ENCODE measurements at regions not wholly inside any gene's neighbourhood (a gene's known extent, or its start where the extent isn't known, plus 50 kb on each side); places are given as distances from the start of the nearest gene placed in this dataset.

GRCh38 chr4:83890816-83891215, 354.9 kb downstream of the GPAT3 start:
- no peak for FAIRE-seq

GRCh38 chr4:83890231-83890630, 354.3 kb downstream of the GPAT3 start:
- no peak for FAIRE-seq

- no peak for FAIRE-seq
Observed at GRCh38 chr4:83889802-83890201, 353.9 kb downstream of the GPAT3 start.

- no peak for FAIRE-seq
Observed at GRCh38 chr4:83885256-83886182, 349.6 kb downstream of the GPAT3 start.

GRCh38 chr4:83876047-83876446, 340.1 kb downstream of the GPAT3 start:
- no peak for FAIRE-seq

GRCh38 chr4:83875437-83875836, 339.5 kb downstream of the GPAT3 start:
- no peak for FAIRE-seq

- no peak for FAIRE-seq
Observed at GRCh38 chr4:83873996-83874395, 338.1 kb downstream of the GPAT3 start.

GRCh38 chr4:83870328-83870950, 334.5 kb downstream of the GPAT3 start:
- FAIRE-seq: no peak

- FAIRE-seq: no peak
Observed at GRCh38 chr4:83866834-83867621, 331.1 kb downstream of the GPAT3 start.

- FAIRE-seq: no peak
Observed at GRCh38 chr4:83865417-83866150, 329.7 kb downstream of the GPAT3 start.

GRCh38 chr4:83864097-83864817, 328.3 kb downstream of the GPAT3 start:
- no peak for FAIRE-seq

- FAIRE-seq: no peak
Observed at GRCh38 chr4:83862471-83862870, 326.6 kb downstream of the GPAT3 start.

GRCh38 chr4:83860200-83860599, 324.3 kb downstream of the GPAT3 start:
- no peak for FAIRE-seq

- no peak for FAIRE-seq
Observed at GRCh38 chr4:83858131-83858530, 322.2 kb downstream of the GPAT3 start.

GRCh38 chr4:83855044-83855443, 319.1 kb downstream of the GPAT3 start:
- FAIRE-seq: no peak

GRCh38 chr4:83852085-83852451, 316.2 kb downstream of the GPAT3 start:
- no peak for FAIRE-seq

GRCh38 chr4:83851261-83852084, 315.6 kb downstream of the GPAT3 start:
- FAIRE-seq: no peak

GRCh38 chr4:83850435-83850834, 314.5 kb downstream of the GPAT3 start:
- FAIRE-seq: no peak

- FAIRE-seq: no peak
Observed at GRCh38 chr4:83846193-83846830, 310.4 kb downstream of the GPAT3 start.

- FAIRE-seq: no peak
Observed at GRCh38 chr4:83839615-83840014, 303.7 kb downstream of the GPAT3 start.
